HG03460 (cell line): ENCODE measurements at regions not wholly inside any gene's neighbourhood (a gene's known extent, or its start where the extent isn't known, plus 50 kb on each side); places are given as distances from the start of the nearest gene placed in this dataset.
"Not testable (repeated sequence)": the region's sequence is repeated elsewhere in the genome, so short reads cannot be mapped to it uniquely, and the experiment has no call there.

Source experiments
- ATAC-seq: cut with Tn5 transposase; IDR thresholded peaks from one replicate; pipeline ENCODE4 v1.9.1; 2021; ENCODE audit not compliant: unreplicated experiment

- not testable (repeated sequence) for ATAC-seq
These were observed 111.7 kb upstream of the CCZ1B start for GRCh38 chr7:6937746-6938145.

- not testable (repeated sequence) for ATAC-seq
These were observed 112.2 kb upstream of the CCZ1B start for GRCh38 chr7:6938284-6938683.

- not testable (repeated sequence) for ATAC-seq
These were observed 113.1 kb upstream of the CCZ1B start for GRCh38 chr7:6939126-6939525.

GRCh38 chr7:6939896-6940295 lies 113.8 kb upstream of the CCZ1B start:
- not testable (repeated sequence) for ATAC-seq

GRCh38 chr7:6946873-6947272 lies 120.8 kb upstream of the CCZ1B start:
- ATAC-seq, result not testable (repeated sequence)

- ATAC-seq, result not testable (repeated sequence)
These were observed 124.2 kb upstream of the CCZ1B start for GRCh38 chr7:6950231-6950630.

DNA sequence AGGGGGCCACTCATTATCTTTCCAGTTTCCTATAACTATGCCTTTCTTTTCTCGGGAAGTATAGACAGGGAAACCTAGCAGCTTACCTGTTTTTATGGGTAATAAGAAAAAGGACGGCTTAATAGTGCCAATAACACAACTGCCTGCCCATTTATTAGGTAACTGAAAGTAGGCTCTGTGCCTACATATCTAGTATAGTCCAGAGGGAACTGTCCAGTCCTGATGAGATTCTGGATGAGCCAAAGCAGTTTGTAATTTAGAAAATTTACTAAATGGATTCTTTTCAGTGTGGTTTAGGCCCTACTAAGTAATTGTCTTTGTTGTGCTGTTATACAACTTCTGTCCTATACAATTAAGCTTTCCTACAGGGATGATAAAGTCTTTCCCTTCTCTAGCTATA lies 125.5 kb upstream of the CCZ1B start:
- ATAC-seq, result not testable (repeated sequence)

GRCh38 chr7:6953138-6953797 lies 127.2 kb upstream of the CCZ1B start:
- ATAC-seq, result not testable (repeated sequence)

- ATAC-seq, result not testable (repeated sequence)
These were observed 127.7 kb upstream of the CCZ1B start for GRCh38 chr7:6953798-6954181.

GRCh38 chr7:6955385-6955784 lies 129.3 kb upstream of the CCZ1B start:
- ATAC-seq, result not testable (repeated sequence)

DNA sequence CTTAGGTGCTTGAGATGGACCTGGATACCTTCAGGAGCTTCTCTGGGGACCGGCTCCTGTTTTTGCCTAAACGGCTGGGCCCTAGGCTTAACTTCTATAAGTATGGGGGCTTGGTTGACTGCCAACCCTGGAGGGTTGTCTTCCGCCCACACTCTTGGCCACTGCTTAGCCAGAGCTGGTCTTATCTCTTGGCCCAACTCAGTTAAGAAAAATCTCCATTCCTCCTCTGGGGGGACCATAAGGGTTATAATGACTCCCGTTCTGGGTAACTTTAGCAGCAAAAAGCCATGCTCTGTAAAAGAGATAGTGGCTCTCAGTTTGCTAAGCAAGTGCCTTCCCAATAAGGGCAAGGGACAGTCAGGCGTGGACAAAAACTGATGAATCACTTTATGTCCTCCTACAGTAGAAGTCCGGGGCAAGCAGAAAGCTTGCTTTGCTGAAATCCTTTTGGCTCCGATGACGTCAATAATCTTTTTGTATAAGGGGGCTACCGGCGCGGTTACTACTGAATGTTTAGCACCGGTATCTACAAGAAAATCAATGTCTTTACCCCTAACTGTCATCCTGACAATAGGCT lies 130.0 kb upstream of the CCZ1B start:
- ATAC-seq, result not testable (repeated sequence)

- not testable (repeated sequence) for ATAC-seq
These were observed 132.3 kb upstream of the CCZ1B start for GRCh38 chr7:6958371-6958770.

DNA sequence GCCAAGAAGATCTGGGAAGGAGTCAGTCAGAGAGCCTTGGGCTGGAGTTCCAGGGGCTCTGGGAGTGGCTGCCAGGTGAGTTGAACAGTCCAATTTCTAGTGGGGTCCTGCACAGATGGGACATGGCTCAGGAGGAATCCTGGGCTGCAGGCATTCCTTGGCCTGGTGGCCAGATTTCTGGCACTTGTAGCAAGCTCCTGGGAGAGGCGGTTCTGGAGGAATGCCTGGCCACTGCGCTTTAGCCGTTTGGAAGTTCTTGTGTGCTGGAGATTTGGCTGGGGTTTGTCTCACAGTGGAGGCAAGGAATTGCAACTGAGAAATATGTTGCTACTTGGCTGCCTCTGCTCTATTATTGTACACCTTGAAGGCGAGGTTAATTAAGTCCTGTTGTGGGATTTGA lies 133.9 kb upstream of the CCZ1B start:
- not testable (repeated sequence) for ATAC-seq

DNA sequence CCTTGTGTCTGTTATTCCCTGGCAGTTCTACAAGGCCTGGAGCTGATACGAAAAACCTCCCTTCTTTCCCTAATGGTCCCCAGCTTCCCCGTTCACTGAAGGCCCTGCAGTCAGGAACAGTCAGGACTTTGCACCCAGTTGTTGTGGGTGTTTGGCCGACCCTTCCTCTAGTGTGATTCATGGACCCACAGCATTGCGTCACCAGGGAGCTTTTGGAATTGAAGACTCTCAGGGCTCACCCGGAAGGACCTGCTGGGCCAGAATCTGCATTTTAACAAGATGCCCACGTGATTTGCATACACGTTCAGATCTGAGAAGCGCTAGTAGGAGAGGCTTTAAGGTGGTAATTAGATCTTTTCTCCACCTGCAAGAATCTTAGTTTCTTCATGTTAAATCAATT lies 136.8 kb upstream of the CCZ1B start:
- not testable (repeated sequence) for ATAC-seq

- not testable (repeated sequence) for ATAC-seq
These were observed 139.0 kb upstream of the CCZ1B start for GRCh38 chr7:6965051-6965450.

DNA sequence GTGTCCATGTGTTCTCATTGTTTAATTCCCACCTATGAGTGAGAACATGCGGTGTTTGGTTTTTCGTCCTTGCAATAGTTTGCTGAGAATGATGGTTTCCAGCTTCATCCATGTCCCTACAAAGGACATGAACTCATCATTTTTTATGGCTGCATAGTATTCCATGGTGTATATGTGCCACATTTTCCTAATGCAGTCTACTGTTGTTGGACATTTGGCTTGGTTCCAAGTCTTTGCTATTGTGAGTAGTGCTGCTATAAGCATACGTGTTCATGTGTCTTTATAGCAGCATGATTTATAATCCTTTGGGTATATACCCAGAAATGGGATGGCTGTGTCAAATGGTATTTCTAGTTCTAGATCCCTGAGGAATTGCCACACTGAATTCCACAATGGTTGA lies 144.1 kb upstream of the CCZ1B start:
- not testable (repeated sequence) for ATAC-seq

DNA sequence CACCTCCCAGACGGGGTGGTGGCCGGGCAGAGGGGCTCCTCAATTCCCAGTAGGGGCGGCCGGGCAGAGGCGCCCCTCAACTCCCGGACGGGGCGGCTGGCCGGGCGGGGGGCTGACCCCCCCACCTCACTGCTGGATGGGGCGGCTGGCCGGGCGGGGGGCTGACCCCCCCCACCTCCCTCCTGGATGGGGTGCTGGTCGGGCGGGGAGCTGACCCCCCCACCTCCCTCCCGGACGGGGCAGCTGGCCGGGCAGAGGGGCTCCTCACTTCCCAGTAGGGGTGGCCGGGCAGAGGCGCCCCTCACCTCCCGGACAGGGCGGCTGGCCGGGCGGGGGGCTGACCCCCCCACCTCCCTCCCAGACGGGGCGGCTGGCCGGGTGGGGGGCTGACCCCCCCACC lies 148.8 kb upstream of the CCZ1B start:
- not testable (repeated sequence) for ATAC-seq

- ATAC-seq, result not testable (repeated sequence)
These were observed 149.3 kb upstream of the CCZ1B start for GRCh38 chr7:6975346-6975745.

DNA sequence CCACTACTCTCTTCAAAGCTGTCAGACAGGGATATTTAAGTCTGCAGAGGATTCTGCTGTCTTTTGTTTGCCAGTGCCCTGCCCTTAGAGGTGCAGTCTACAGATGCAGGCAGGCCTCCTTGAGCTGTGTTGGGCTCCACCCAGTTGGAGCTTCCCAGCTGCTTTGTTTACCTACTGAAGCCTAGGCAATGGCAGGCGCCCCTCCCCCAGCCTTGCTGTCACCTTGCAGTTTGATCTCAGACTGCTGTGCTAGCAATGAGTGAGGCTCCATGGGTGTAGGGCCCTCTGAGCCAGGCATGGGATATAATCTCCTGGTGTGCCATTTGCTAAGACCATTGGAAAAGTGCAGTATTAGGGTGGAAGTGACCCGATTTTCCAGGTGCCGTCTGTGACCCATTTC lies 151.3 kb upstream of the CCZ1B start:
- not testable (repeated sequence) for ATAC-seq

- not testable (repeated sequence) for ATAC-seq
These were observed 152.3 kb upstream of the CCZ1B start for GRCh38 chr7:6978326-6978725.

DNA sequence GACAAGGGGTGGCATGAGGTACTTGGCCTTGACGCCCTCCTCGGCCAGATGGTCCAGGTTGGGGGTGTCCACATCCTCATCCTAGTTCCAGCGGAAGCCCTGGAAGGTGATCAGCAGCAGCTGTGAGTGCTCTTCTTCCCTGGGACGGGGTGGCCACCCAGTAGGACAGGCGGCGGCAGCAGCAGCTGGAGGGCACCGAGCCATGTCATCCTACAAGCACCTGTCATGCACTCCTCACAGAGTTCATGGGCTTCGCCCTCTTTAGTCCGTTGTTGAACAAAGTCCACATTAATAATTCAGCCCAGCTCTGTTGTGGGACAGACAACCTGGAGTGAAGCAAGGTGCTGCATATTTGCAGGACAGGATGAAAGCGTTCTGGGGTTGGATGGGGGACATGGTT lies 153.4 kb upstream of the CCZ1B start:
- ATAC-seq, result not testable (repeated sequence)

DNA sequence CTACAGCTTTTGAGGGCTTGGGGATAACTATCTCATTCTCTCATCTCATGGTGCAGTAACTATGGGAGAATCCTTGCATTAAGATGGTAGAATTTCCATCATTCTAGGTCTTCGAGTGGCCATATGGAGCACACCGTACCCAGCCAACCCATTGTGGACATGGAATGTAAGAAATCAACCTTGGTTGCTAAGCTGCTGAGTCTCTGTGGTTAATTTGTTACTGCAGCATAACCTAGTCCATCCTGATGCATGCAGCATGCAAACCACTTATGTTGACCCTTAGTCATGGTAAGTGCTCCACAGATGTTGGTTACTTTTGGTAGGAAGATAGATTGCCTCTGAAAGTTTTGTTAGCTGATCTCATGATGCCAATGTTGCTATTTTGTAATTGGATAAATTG lies 156.3 kb upstream of the CCZ1B start:
- not testable (repeated sequence) for ATAC-seq

DNA sequence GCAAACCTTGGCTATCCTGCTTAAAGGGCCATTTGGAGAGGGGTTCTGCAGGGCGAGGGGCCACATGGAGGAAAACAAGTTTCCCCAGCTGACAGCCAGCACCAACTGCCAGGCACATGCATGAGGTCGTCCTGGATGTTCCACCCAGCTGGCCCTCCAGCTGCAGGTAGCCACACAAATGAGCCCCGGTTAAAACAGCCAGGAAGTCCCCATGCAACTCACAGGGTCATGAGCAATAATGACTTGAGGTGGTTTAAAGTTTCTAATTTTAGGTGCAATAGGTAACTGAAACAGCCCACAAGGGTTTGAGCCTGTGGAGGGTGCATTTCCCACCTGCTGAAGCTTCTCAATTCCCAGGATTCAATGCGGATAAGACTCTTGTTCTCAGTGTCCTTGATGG lies 160.8 kb upstream of the CCZ1B start:
- not testable (repeated sequence) for ATAC-seq
